AG09319 (cell line): ENCODE measurements at regions not wholly inside any gene's neighbourhood (a gene's known extent, or its start where the extent isn't known, plus 50 kb on each side); places are given as distances from the start of the nearest gene placed in this dataset.

Source experiments
- DNase-seq: peaks from one replicate; pipeline ENCODE4 v3.0.0-alpha.2; 2010; ENCODE audit warnings: low read depth; ENCODE audit errors: extremely low read depth
- TF ChIP-seq, protein P1 (sequence below): IDR thresholded peaks from 2 replicates; pipeline ENCODE4 v1.5.1; 2011; ENCODE audit warnings: low read depth, mild to moderate bottlenecking, inconsistent platforms, low read length, moderate library complexity

GRCh38 chr14:27223906-27224305 lies 626.1 kb upstream of the NOVA1 start:
- TF ChIP-seq, protein P1, sequence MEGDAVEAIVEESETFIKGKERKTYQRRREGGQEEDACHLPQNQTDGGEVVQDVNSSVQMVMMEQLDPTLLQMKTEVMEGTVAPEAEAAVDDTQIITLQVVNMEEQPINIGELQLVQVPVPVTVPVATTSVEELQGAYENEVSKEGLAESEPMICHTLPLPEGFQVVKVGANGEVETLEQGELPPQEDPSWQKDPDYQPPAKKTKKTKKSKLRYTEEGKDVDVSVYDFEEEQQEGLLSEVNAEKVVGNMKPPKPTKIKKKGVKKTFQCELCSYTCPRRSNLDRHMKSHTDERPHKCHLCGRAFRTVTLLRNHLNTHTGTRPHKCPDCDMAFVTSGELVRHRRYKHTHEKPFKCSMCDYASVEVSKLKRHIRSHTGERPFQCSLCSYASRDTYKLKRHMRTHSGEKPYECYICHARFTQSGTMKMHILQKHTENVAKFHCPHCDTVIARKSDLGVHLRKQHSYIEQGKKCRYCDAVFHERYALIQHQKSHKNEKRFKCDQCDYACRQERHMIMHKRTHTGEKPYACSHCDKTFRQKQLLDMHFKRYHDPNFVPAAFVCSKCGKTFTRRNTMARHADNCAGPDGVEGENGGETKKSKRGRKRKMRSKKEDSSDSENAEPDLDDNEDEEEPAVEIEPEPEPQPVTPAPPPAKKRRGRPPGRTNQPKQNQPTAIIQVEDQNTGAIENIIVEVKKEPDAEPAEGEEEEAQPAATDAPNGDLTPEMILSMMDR = no peak
- DNase-seq = no peak

- TF ChIP-seq, protein P1 = no peak
- no peak for DNase-seq
Measured at GRCh38 chr14:27228053-27228452, 630.2 kb upstream of the NOVA1 start.

DNA sequence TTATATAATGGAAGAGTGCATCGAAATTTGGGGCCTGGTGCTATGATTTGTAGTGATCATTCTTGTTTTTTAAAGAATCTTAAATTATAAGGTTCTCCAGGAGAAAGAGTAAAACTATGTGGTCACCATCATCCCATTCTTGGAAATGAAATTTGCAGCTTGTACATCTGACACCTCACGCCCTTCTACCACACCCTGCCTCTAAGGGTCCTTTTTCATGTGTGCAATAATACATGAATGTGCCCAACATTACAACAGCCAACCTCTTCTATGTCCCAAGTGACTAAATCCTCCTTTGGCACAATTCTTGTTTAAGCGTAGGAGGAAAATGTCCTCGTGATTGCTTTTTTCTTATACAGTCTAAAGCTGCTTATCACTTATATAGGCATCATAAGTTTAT lies 636.5 kb upstream of the NOVA1 start:
- TF ChIP-seq, protein P1 = no peak
- no peak for DNase-seq

DNA sequence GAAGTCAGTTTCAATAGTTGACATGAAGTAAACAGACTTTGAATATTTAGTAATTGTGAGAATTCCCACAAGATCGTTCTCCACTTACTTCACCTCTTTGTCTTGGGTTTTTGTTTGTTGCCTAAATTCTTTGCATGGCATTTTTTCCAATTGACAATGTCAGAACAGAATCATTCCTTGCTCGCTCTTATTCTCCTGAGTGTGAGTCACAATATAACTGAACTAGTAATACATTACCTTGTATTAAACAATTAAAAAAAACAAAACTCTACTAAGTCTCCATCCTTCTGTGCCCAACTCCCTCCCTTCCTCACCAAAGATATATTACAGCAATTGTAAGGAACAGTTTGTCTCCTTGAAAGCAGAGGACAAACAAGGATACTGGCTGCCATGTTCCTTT lies 638.8 kb upstream of the NOVA1 start:
- DNase-seq = no peak
- TF ChIP-seq, protein P1 = no peak

DNA sequence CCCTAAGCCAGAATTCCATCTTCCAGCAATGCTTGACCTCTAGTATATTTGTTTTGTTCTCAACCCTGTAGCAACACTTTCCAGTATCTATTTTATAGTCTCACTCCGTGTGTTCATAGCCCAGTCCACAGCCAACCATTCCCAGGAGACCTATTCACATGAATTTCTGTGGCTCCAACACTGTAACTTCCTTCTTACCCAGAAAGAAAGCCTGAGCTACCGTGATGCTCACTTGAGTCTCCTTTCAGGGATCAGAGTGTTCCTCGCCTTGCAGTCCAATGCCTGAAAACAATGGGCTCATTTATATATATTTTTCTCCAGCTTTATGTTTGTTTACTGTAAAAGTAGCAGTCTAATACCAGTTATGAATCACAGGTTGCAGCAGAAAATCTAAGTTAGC lies 645.0 kb upstream of the NOVA1 start:
- TF ChIP-seq, protein P1 = no peak
- DNase-seq = no peak

- TF ChIP-seq, protein P1 = no peak
Measured at GRCh38 chr14:27243365-27243764, 645.5 kb upstream of the NOVA1 start.

DNA sequence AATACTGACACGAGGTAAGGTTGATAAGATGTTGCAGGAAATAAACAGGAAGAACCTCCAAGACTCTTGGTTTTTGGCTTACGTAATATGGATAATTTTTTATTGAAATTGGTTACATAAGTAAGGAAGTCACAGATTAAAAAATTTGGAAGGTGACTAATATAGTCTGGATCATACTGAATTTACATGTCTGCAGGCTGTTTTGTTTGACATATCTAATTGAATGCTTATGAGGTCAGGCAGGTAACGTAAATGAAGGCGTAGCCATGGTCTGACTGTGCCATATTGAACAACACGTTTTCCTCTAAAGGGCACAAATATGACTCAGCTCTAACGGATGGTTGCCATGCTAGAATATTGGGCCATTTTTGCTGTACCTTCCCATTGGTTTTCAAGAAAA lies 648.1 kb upstream of the NOVA1 start:
- TF ChIP-seq, protein P1 = no peak
- no peak for DNase-seq

More at GRCh38 chr14:27243365-27243764, 645.5 kb upstream of the NOVA1 start:
- DNase-seq = no peak
